Effector CD8-positive, alpha-beta T cell (primary cell): ENCODE measurements at regions not wholly inside any gene's neighbourhood (a gene's known extent, or its start where the extent isn't known, plus 50 kb on each side); places are given as distances from the start of the nearest gene placed in this dataset.
A peak's percentile ranks its signal among the peaks of the same experiment; 100 is the strongest.
"Not testable (repeated sequence)": the region's sequence is repeated elsewhere in the genome, so short reads cannot be mapped to it uniquely, and the experiment has no call there.

Experiments used
- DNase-seq: peaks from one replicate; lab custom pipeline; 2025; lab: John Stamatoyannopoulos, UW

GRCh38 chr10:117457932-117458331 is 82.7 kb upstream of the PDZD8 start:
- DNase-seq = no peak

GRCh38 chr10:117457071-117457810 is 82.0 kb upstream of the PDZD8 start:
- DNase-seq = no peak

GRCh38 chr10:117455346-117455745 is 80.1 kb upstream of the PDZD8 start:
- no peak for DNase-seq

- no peak for DNase-seq
Observed at GRCh38 chr10:117454502-117454901, 79.3 kb upstream of the PDZD8 start.

- not testable (repeated sequence) for DNase-seq
Observed at GRCh38 chr10:117453484-117453883, 78.2 kb upstream of the PDZD8 start.

- DNase-seq = no peak
Observed at GRCh38 chr10:117450940-117451339, 75.7 kb upstream of the PDZD8 start.

GRCh38 chr10:117449636-117450035 is 74.4 kb upstream of the PDZD8 start:
- DNase-seq = no peak

GRCh38 chr10:117448802-117449201 is 73.6 kb upstream of the PDZD8 start:
- DNase-seq = no peak

GRCh38 chr10:117445992-117446391 is 70.8 kb upstream of the PDZD8 start:
- DNase-seq = no peak

GRCh38 chr10:117444497-117445040 is 69.3 kb upstream of the PDZD8 start:
- no peak for DNase-seq

- DNase-seq = no peak
Observed at GRCh38 chr10:117443686-117444041, 68.4 kb upstream of the PDZD8 start.

GRCh38 chr10:117442944-117443685 is 67.9 kb upstream of the PDZD8 start:
- peak; percentile 1 for DNase-seq

GRCh38 chr10:117442521-117442920 is 67.3 kb upstream of the PDZD8 start:
- no peak for DNase-seq

GRCh38 chr10:117441812-117442443 is 66.7 kb upstream of the PDZD8 start:
- no peak for DNase-seq

- DNase-seq = no peak
Observed at GRCh38 chr10:117441361-117441760, 66.1 kb upstream of the PDZD8 start.

- DNase-seq = no peak
Observed at GRCh38 chr10:117439243-117439912, 64.1 kb upstream of the PDZD8 start.

- DNase-seq = no peak
Observed at GRCh38 chr10:117432866-117433265, 57.6 kb upstream of the PDZD8 start.

- no peak for DNase-seq
Observed at GRCh38 chr10:117431160-117431559, 55.9 kb upstream of the PDZD8 start.

- not testable (repeated sequence) for DNase-seq
Observed at GRCh38 chr10:117430535-117430934, 55.3 kb upstream of the PDZD8 start.

GRCh38 chr10:117429643-117430265 is 54.5 kb upstream of the PDZD8 start:
- no peak for DNase-seq

- DNase-seq = no peak
Observed at GRCh38 chr10:117427356-117427755, 52.1 kb upstream of the PDZD8 start.
